Stimulated activated CD4-positive, alpha-beta T cell treated with anti-CD3 and anti-CD28 coated beads, Interleukin-4, amount 100 ng/mL, for 24 hours (primary cell): ENCODE measurements at regions not wholly inside any gene's neighbourhood (a gene's known extent, or its start where the extent isn't known, plus 50 kb on each side); places are given as distances from the start of the nearest gene placed in this dataset.

Experiments
- DNase-seq: peaks from one replicate; pipeline ENCODE4 v3.0.0-alpha.2; 2020

GRCh38 chr13:30151388-30151787 is 156.0 kb downstream of the KATNAL1 start:
- no peak for DNase-seq

DNA sequence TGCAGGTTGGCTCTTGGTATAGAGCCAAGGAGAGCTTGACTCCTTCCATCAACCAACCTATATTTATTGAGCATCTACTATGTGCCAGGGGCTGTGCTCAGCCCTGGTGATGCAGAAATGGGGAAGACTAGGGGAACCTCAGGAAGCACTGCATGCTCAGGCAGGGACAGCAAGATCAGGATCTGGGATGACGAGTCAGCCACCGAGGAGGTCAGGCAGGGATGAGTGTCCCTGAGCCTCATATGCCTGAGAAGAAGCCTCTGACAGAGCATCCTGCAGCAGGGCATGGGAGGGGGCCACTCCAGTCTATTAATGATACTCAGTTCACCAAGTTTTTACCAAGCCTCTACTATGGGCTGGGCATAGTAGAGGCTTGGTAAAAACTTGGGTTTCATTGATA is 158.1 kb downstream of the KATNAL1 start:
- DNase-seq, result no peak

- no peak for DNase-seq
Measured at GRCh38 chr13:30148786-30149185, 158.6 kb downstream of the KATNAL1 start.

GRCh38 chr13:30148171-30148754 is 159.1 kb downstream of the KATNAL1 start:
- peak; percentile 36 for DNase-seq

GRCh38 chr13:30147421-30147820 is 159.9 kb downstream of the KATNAL1 start:
- no peak for DNase-seq

GRCh38 chr13:30147015-30147414 is 160.3 kb downstream of the KATNAL1 start:
- DNase-seq, result no peak

DNA sequence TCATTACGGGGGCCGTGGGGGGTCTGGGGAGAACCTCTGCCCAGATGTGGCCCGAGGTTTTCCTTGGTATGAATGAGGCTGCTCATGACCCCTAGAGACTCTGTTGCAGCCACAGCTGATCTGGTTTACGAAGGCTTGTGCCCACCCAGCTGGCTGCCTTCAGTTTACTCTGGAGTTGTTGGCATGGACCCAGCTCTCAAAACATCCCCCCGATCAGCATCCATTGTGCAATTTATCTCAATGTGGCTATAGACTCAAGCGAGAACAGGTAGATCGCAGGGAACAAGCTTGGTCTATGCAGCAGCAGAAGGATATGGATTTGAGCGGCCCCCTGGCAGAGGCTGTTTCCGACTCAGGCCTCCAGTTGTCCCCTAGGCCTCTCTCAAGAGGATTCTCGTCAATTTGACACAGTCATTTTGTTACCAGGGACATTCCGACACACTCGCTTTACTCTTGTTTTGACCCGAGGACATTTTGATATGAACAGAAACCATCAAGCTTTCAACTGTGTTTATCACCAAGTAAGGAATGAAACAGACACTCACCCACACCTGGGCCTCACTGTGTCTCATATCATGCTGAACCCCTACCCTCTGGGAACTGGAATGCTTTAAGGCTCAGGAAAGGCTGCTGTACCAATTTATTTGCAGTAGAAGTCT is 161.5 kb downstream of the KATNAL1 start:
- DNase-seq, result peak; percentile 55

DNA sequence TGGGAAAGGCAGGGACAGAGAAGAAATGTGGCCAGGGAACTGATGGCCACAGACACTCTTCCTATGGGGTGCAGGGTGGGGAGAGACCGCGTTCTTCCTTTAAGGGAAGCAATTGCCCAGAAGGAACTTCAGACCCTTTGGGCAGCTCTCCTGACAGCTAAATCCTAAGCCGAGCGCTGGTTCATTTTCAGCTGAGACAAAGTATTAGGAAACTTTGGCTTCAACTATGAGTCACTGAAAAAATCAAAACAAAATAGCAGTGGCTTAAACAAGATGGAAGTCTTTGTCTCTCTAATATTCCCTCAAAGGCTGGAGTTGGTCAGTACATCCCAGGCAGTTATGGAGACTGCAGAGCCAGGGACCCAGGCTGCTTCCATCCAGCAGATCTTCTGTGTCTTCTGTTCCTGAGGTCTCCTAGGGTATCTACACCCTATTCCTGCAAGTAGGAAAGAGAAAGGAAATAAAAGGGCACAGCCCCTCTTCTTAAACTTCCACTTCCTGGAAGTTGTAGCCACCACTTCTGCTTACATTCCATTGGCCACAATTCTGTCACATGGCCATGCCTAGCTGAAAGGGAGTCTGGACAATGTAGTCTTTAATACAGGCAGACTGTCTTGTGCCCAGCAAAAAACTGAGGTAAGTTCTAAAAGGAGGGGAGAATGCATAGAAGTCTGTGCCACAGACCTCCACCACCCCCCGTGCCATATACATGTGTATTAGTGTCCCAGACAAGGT is 163.5 kb downstream of the KATNAL1 start:
- DNase-seq, result no peak

- peak; percentile 33 for DNase-seq
Measured at GRCh38 chr13:30142486-30143211, 164.7 kb downstream of the KATNAL1 start.

- DNase-seq, result no peak
Measured at GRCh38 chr13:30141775-30142485, 165.4 kb downstream of the KATNAL1 start.

- DNase-seq, result no peak
Measured at GRCh38 chr13:30140973-30141372, 166.4 kb downstream of the KATNAL1 start.

DNA sequence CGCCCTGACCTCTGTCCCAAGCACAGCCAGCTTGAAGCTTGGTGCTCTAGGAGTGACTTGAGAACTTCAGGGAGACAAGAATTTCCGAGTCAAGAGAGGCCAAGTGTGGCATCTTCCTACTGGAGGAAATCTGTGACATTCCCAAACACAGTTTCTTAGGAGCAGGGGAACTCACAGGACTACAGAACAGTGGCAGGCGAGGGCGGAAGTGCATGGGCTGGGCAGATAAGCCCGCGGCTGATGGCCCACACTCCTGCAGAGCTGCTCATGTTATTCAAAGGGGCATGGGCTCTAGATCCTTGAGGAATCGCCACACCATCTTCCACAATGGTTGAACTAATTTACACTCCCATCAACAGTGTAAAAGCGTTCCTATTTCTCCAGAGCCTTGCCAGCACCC is 168.8 kb downstream of the KATNAL1 start:
- no peak for DNase-seq

DNA sequence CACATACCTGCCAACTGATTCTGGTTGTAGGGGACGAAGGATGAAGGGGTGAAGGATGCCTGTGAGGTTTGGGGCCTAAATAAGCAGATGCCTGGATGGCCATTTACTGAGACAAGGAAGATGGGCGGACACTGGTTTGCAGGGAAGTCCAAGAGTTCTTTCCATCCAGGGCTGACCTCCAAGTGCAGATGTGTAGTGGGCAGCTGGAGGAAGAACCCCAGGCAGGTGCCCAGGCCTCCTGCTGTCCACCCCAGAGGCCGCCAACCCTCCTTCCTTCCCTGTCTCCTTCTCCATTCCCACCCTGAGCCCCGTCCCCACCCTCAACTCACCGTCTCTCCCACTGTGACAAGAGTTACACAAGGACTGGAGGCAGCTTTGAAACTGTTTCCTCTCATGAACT is 171.5 kb downstream of the KATNAL1 start:
- no peak for DNase-seq

DNA sequence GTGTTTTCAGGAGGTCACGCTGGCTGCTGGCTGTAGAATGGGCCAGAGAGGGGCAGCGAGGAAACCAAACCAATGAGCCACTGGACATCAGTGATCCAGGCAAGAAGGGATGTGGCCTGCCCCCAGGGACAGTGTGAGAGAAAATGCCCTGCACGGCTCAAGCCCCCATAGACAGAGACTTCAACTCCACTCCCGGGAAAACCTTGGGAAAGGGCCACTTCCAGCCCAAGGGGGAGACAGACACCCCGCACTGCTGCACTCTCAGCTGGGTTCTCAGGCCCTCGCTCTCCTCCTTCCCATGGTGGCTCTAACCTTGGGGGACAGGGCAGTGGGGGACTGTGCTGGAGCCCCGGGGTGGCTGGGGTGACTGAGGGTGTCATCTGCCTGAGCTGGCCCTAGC is 172.0 kb downstream of the KATNAL1 start:
- DNase-seq, result no peak

DNA sequence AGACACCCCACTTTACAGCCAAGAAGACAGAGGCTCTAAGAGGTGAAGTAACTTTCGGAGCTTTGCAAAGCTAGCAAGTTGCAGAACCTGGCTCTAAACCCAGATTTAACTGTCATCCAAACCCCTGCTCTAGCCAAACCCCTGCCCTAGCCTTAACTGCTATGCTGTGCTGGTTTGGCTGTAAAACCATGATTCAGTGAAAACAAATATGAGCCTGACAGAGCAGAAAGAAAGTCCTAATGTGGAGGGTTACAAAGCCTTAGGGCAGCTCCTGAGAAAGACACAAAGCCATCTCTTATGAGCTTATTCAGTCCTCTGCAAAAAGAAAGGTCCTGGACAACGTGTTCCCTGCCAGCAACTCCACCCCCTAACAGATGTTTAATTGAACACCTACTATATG is 172.8 kb downstream of the KATNAL1 start:
- no peak for DNase-seq

DNA sequence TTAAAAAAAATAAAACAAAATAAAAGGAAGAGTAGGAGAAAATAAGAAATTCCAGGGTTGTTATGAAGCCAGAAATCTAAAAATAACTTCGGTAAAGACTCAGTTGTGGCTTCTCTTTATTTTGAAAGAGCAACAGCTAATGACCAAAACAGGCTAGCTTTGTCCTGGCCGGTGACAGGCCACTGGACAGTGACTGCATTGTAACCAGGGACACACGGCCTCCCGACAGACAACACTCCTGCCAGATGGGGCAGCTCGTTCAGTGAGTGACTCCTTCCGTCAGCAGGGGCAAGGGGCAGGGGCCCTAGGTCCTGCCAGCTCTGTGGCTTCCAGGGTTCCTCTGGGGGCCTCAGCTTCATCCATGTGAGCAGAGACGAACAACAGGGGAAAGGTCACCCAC is 173.4 kb downstream of the KATNAL1 start:
- DNase-seq, result no peak

- DNase-seq, result no peak
Measured at GRCh38 chr13:30133554-30133912, 173.8 kb downstream of the KATNAL1 start.

DNA sequence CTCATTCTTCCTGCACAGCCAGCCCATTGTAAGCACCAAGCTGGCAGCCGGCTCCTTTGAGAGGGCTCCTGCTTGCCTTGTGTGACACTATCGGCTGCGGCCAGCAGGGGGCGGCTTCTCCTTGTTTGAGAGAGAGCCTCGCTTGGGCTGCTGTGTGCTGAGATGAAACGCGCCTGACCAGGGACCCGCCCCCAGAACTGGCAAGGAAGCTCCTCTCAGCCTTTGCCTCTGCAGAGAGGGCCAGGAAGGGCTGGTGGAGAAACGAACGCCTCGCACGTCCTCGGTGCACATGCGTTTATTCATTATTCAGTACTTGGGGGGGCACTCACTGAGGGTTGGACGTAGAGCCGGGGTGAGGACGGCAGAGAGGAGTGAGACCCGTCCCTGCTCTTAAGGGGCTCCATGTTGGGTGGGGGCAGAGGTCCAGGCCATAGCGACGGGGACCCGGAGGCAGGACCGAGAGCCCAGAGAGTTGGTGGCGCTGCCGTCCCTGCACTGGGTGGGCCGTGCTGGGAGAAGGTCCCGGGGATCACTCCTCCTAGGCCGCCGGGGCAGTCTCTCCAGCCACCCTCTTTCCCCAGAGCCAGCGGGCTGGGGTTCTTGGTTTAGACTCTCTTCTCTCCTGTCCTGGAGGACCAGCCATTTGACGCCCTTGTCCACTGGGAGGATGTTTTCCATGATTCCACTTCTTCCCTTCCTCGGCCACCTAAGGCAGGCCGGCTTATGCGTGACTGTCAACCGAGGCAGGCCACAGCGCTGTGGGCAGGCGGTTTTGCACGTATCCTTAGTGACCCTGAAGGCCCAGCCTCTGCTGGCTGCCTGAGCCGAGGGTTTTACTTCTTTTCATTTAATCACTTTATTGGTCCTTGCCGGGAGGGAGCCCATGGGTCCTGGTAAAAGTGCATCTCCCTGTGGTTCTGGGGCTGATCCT is 174.5 kb downstream of the KATNAL1 start:
- peak; percentile 98 for DNase-seq

DNA sequence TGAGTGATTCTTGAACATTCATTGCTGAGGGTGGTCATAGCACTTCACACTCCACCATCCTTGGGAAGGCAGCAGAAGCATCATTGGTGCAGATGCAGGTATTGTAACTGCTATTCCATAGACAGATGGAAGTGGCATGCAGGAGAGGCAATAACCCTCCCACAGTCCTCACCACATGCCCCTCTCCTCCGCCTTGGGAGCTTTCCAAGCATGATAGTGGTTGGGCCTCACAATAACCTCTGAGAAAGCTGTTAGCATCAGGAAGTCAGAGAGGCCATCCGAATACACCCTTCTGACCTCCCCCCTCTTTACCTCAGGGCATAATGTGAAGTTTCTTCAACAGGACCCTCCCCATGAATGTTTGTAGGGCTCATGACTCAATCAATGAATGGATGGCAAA is 177.9 kb downstream of the KATNAL1 start:
- DNase-seq, result no peak

DNA sequence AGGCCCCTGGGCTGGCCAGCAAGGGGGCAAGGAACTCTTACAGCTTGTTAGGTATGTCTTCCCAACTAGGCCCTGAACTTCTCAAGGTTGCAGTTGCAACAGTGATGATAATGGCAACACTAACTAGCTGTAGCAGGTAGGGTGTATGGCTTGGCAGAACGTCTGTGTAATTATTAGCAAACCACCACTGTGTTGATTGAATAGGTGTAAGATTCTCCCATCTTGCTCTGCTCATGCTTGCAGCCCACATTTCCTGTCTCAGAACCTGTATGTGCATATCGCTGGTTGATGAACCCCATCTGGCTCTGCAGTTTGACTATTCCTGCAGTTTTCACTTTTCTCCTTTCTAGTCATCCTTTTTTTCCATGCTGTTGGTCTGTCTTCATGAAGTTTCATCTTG is 178.8 kb downstream of the KATNAL1 start:
- no peak for DNase-seq

- DNase-seq, result no peak
Measured at GRCh38 chr13:30128095-30128494, 179.3 kb downstream of the KATNAL1 start.

GRCh38 chr13:30126903-30127428 is 180.4 kb downstream of the KATNAL1 start:
- DNase-seq, result no peak
